Uterus (tissue), 2 donors: ENCODE measurements at regions not wholly inside any gene's neighbourhood (a gene's known extent, or its start where the extent isn't known, plus 50 kb on each side); places are given as distances from the start of the nearest gene placed in this dataset.

Source experiments
- CTCF ChIP-seq, 4 experiments: fragments of 200-600 bp in 2 of 4; fragments of 450-650 bp in 2 of 4; sonication (generic) in 2 of 4; IDR thresholded peaks; one replicate each; pipeline ENCODE4 v1.5.1; 2016 to 2019; ENCODE audit warnings: antibody characterized with exemption in 4 of 4, mild to moderate bottlenecking in 2 of 4, moderate library complexity in 1 of 4
- POLR2A ChIP-seq, 2 donors: fragments of 450-650 bp; IDR thresholded peaks; one replicate each; pipeline ENCODE4 v1.6.1; 2016; ENCODE audit warnings: antibody characterized with exemption in 2 of 2, mild to moderate bottlenecking in 1 of 2, moderate library complexity in 1 of 2

DNA sequence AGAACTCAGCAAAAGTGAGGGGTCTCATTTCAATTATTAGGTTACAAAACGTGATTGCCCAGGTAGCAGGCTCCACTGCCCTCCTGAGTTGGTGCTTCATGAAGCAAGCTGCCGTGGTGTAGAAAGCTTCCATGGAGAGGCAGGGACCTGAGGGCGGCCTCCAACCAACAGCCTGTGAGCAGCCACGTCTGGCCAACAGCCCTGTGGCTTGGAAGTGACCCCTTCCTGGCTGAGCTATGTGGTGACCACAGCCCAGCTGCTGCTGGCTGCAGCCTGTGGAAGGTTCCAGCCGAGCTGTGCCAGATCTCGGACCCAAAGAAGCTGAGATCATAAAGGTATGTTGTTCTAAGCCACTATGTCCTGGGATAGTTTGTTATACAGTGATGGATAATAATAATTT is 122.5 kb upstream of the KLF6 start:
- TF ChIP-seq CTCF (IDR thresholded peaks at IDR 0.05) (no peak), POLR2A (IDR thresholded peaks at IDR 0.05) (no peak)
